NCI-H1092 (cell line): ENCODE measurements at regions not wholly inside any gene's neighbourhood (a gene's known extent, or its start where the extent isn't known, plus 50 kb on each side); places are given as distances from the start of the nearest gene placed in this dataset.
"Not testable (repeated sequence)": the region's sequence is repeated elsewhere in the genome, so short reads cannot be mapped to it uniquely, and the experiment has no call there.

Source experiments
- DNase-seq: peaks from one replicate; lab custom pipeline; 2025; lab: John Stamatoyannopoulos, UW

DNA sequence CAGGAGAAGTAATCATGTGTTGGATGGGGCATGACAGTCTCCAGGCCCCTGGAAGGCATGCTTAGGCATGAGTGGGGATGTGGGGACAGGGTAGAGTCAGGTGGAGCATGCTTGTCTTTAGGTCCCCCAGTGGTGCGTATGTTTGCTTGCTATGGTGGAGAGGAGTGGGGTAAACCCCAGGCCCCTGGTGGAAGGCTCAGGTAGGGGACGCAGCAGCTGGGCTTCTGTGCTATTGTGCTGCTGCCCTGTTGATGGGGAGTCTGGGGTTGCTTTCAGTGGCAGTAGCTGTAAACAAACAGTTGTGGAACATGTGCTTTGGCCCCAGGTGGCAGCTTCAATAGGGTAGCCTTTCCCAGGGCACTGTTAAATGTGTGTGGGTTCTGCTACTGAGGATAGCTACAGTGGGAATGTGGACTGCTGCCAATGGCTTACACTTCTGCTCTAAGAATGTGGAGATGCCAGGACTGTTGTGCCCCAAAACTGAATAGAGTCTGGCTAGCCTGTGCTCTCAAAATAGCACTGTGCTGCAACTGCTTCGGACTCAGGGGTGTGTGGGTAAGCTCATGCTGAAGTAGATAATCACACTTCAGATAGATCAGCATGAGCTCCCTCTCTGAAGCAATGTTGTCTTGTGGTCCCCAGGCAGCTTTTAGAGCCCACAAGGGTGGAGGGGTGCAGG is 1257.3 kb downstream of the DIAPH3 start:
- DNase-seq = no peak

DNA sequence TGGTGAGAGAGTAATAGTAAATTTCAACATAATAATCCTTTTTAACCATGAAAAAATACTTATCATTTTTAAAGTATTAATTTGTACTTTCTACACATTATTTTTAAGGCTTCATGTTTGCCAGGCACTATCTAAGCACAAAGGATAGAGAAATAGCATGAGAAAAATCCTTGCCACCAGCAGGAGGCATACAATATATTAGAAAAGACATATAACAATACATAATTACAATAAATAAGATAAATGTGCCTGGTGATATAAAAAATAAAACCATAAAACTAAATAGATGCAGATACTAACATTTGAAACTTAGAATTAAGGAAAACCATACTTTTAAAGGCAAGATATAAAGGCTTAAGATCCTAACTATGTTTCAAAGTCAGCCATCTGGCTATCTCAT is 1256.4 kb downstream of the DIAPH3 start:
- DNase-seq = no peak

DNA sequence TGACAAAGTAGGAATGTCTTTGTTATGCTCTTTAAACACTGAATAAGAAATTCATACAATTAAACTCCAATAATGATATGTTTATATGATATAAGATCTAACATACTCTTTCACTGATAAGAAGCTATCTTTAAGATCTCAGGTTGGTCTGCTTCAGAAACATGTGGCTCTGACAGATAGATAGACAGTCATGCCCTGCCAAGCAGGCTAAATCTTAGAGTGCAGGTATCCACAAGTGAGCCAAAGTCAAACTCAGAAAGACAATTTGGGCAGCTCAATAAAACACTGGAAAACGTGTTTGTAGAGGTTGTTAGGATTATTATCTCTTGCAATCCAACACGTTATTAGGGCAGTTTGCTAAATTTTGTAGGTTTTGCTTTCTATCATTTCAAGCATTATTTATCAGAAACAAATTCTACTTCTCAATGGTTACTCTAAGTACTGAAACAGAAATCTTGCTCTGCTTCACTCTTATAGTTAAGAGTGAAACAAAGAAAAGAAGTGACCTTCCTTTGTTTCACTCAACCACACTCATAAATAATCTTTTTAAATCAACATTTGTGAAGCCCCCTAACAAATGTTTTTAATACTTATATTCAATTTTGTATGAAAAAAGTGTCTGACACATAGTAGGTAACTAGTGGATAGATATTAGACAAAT is 1255.6 kb downstream of the DIAPH3 start:
- DNase-seq = no peak

DNA sequence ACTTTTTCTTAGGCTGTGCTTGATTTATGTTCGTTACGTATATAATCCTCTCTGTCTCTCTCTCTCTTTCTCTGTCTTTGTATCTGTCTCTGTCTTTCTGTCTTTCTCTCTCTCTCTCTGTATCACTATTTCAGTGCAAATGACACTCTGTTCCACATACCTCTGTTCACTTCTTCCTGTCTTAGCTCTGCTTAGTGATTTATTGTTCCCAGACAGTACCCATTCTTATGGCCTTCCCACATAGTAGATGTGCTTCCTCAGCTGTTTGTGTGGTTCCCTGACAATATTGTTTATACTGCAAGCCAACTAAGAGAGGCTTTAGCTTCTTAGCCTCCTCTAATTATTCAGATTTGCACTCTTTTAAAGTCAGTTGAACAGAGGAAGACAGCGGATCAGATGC is 1244.2 kb downstream of the DIAPH3 start:
- DNase-seq = no peak

DNA sequence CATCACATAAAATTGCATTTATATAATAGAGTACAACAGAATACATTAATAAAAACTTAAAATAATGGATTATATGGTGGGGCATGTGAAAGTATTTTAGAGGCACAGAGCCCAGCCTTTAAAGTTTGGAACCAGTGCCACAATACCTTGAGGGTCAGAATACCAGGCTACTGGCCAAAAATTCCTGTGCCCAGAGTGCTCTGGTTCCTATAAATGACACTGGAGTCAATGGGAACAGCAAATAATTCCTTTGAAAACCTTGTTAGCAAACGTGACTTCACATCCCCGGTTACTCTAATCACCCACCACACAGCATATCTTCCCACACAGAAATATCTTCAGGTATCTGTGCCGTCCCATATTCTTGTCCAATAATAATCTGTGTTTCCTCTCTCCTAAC is 1242.6 kb downstream of the DIAPH3 start:
- DNase-seq = no peak

DNA sequence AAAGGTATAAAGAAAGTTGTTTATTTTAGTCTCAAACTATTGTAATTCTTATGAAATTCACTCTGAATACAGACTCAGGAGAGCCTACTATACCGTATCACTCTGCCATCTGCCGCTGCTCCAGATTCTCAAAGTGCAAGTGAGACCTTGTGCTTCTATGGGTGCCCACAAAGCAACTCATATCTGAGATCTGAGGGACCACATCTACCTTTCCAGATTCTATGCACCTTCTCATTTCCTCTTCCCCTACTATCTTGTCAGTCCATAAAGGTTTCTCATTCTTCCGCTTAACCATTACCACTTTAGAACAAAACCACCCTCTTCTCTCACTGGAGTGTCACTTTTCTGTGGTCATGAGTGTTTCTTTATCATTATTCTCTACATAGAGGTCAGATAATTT is 1236.9 kb downstream of the DIAPH3 start:
- DNase-seq = no peak

DNA sequence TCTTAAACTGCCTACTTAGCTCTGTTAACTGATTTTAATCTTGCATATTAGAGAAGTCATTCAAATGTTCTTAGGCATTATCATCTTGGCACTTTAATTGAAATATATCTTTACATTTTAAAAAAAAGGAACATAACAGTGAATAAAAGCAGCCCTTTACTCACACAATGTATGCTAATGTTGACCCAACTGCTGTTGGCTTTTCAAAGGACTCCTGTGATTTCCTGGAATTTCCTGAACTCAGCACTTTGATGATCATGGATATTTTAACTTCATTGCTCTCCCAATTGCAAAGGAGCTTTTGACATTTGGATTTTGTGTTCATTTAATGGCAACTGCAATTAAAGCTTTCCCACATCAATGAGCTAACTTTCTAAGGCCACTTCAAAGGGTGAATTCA is 1230.3 kb downstream of the DIAPH3 start:
- no peak for DNase-seq

DNA sequence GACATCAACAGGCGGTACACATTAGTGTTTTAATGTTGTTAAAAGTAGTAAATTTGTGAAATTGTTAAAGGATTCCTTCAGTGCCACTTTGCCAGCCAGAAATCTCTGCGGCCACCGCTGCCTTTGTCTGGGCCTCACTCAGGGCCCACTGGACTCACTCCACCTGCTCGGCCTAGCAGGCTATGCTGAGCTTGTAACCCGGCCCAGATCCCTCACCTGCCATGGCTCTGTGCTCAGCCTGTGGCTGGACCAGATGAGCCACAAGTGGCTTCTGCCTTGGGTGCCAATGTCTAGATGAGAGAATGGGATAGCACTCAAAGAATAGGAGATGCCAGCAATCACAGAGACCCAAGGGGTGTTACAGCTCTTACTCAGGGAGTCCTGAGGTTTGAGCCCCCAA is 1228.0 kb downstream of the DIAPH3 start:
- DNase-seq = no peak

DNA sequence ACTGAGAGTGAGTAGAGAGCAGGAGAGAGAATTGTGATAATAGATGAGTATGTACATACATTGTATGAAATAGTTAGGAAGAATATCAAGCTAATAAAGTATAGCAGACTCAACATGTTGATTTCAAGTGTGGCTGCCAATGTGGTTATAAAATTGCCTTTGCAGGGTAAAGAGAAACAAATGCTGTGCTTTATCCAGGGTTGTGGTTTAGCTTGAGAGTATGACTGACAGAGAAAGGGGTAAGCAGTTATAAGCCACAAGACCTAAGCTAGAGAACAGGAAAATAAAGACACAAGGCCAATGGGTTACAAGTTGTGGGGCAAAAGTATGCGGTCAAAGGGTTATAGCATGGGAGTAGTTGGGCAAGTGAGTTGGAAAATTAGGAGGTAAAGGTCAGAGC is 1217.5 kb downstream of the DIAPH3 start:
- DNase-seq = no peak

DNA sequence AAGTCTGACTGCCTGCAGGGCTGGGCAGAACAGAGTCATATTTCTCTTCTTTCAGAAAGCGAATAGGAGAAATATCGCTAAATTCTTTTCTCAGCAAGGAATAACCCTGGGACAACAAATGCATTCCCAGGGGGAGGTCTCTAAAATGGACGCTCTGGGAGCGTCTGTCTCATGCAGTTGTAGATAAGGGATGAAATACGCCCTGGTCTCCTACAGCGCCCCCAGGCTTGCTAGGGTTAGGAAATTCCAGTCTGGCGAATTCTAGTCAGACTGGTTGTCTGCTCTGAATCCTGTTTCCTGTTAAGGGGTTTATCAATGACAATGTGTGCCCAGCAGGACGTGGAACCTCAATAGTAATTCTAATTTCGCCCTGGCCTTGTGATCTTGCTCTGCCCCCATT is 1214.1 kb downstream of the DIAPH3 start:
- no peak for DNase-seq

DNA sequence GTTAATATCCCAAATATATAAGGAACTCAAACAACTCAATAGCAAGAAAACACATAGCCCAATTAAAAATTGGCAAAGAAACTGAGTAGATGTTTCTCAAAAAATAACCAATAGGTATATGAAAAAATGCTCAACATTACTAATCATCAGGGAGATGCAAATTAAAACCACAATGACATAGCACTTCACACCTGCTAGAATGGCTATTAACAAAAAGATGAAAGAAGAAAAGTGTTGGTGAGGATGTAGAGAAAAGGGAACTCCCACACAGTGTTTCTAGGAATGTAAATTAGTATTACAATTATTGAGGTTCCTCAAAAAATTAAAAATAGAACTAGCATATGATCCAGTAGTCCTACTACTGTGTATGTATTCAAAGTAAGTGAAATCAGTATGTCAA is 1212.8 kb downstream of the DIAPH3 start:
- no peak for DNase-seq

DNA sequence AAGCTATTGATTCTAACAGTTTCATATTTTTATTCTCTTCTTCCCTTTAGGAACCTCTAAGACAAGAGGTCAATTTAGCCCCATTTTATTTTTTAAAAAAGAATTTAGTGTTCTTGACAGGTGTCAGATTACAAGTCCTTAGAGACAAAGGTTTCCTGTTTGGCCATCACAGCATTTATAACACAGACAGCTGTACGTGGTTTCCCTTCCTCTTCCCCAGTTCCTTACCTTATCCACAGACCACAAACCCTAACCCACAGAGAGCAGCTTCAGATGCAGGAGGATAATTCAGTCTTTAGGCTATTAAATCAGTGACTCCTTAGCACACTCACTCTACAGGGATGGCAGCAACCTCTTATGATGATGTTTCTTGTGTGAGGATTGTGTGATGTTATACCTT is 1210.1 kb downstream of the DIAPH3 start:
- DNase-seq = no peak

DNA sequence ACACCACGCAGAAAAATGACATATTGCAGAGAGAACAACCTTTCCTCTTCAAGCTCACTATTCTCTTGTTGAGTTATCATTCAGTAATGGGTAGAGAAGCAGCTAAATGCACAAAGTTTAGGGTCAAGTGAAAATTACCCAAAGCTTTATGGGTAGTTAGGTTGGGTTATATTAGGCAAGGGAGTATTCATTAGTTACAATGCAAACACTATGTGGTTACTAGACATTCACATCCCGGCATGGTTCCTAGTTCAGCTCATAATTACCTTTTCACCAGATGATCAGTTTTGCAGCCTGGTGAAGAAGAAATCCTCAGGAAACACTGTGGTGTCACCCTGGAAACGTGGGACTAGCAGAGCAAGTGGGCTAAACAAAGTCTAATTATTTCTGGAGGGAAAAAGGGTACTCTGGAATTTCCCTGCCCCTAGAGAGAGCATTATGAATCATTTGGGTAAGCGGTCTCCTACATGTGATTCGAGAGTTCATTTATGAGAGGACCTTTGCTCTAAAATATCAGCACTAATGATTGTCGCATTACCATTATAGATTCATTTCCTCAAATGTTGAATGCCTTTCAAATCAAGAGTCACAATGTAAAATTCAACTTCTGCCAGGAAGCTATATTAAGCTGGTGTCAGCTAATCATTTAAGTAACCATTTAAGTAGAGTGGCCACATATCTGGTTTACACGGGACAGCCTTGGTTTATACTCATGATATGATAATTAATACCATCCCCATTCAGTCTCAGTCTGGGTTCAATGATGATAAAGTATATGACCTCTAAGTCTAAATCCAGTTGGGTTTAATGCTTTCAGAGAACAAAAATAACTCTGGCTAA is 1208.0 kb downstream of the DIAPH3 start:
- DNase-seq = no peak

DNA sequence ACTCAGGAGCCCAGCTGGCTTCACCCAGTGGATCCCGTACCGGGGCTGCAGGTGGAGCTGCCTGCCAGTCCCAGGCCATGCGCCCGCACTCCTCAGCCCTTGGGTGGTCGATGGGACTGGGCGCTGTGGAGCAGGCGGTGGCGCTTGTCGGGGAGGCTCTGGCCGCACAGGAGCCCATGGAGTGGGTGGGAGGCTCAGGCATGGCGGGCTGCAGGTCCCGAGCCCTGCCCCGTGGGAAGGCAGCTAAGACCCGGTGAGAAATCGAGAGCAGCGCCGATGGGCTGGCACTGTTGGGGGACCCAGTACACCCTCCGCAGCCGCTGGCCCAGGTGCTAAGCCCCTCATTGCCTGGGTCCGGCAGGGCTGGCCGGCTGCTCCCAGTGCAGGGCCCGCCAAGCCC is 1205.6 kb downstream of the DIAPH3 start:
- not testable (repeated sequence) for DNase-seq

DNA sequence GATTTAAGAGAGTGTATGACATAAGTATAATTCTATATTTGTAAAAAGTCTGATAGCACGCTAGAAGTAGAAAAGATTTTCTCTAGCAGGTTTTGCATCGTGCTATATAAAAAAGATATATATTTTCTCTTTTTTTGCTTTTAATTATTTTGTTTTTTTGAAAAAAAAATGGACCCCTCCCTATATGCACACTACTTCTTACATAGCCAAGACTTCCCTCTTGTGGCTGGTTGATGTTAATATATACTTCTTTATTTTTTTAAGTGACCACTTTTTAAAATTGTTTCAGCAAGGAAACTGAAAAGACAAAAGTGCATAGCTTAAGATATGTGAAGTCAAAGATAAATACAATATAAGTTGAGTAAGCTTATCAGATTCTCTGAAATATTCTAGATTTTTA is 1202.8 kb downstream of the DIAPH3 start:
- DNase-seq = no peak

DNA sequence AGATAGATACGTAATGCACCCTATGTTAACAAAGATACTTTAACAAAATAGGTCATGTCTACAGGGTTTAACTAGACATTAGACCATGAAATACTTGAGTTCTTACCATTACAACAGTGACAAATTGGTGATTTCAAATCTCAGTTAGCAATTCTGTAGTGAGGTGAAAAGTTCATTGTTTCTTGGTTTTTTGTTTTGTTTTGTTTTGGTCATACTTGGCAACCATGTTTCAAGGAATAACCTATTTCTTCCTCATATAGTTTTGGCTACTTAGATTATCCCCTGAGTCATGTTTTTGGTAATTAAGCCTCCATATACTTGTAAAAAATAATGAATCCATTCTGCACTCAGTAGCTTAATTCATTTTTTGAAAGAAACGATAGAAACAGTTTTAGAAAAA is 1200.4 kb downstream of the DIAPH3 start:
- no peak for DNase-seq

DNA sequence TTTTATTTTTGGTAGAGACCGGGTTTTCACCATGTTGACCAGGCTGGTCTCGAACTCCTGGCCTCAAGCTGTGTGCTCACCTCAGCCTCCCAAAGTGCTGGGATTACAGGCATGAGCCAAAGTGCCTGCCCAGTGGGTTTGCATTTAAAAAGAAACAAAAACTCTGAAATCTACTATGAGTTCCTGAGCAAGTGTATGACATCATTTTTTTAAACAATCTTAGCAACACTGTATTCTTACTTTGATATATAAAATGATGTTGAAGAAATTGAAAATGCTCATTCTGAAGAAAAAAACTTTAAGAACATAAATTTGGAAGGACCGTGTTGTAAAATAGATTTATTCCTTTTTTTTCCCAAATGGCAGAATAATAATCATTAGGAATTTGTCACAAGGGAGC is 1199.7 kb downstream of the DIAPH3 start:
- DNase-seq = no peak

DNA sequence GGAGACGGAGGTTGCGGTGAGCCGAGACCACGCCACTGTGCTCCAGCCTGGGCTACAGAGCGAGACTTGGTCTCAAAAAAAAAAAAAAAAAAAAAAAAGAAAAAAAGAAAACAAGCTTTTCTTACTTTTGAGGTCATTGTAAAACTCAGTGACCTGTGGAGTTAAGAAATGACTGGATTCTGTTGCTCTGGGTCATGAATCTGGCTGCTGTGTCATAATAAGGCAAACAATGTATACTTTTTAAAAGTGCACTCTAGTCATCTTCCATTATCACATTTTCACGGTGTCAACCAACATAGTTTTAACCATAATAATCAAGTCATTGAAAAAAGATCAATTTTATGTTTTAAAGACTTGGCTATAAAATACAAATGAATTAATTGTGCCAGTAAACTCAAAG is 1186.6 kb downstream of the DIAPH3 start:
- no peak for DNase-seq

DNA sequence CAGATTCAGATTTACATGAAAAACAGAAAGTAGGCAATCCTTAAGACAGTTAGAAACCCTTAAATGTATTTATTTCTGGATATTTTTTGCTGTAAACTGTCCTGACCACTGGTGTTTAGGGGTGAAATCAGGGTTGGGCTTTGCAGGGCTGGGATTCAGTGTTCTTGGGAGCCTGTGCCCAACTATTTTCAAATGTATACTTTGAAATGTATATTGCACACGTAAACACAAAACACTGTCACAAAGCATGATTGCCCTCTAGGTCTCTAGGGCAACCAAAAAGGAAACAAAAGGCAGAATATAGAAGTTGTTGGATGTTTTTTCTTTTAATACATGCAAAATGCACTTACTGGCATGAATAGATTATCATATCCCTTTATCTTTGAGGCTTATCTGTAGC is 1185.4 kb downstream of the DIAPH3 start:
- DNase-seq = no peak

DNA sequence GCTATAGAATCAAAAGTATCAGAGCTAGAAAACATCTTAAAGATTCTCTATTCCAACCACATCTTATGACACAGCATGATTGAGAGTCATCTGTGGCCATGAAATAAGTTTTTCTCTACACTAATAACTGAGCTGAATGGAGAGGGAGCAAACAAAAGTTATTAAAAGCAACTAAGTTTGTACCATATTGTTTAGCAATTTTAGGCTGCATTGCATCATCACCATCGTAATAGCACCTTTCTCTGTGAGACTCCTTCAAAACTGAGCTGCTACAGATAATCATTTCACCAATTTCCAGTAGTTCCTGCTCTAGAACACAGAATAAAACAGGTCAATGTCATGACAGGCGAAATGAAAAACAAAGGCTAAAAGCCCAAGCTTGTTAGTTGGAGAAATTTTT is 1183.9 kb downstream of the DIAPH3 start:
- no peak for DNase-seq

DNA sequence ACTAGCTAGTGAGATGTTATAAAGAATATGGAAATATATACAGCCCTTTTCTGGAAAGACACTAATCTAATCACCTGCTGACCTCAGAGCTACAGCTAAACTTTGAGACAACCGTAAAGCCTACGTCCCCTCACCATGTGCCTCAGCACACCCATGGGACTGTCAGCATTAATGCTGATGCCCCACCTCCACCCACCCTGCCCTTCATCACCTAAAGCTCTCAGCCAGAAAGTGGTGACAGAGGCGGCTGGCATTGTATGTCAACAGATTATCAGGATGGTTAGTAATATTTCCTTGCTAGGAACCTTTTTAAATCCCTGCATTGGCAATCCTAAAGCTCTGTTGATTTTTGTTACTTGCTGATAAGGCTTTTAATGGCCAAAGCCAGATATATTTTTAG is 1177.9 kb downstream of the DIAPH3 start:
- no peak for DNase-seq

DNA sequence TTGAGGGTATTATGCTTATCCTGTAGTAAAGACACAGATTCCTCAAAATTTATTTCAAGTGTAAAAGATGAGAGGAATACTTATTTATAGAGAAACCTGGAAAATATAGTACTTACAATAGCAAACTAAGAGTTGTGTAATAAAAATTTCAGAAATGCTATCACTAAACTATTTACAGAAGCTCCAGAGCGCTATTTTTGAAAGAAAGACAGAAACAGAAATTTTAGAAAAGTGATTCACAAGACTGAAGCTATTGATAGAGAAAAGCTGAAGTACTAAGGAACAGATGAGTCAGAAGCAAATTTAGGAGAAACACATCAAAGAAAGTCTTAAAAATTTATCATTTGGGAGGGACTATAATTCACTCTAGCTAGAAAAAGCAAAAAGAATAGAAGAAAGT is 1174.2 kb downstream of the DIAPH3 start:
- DNase-seq = no peak

DNA sequence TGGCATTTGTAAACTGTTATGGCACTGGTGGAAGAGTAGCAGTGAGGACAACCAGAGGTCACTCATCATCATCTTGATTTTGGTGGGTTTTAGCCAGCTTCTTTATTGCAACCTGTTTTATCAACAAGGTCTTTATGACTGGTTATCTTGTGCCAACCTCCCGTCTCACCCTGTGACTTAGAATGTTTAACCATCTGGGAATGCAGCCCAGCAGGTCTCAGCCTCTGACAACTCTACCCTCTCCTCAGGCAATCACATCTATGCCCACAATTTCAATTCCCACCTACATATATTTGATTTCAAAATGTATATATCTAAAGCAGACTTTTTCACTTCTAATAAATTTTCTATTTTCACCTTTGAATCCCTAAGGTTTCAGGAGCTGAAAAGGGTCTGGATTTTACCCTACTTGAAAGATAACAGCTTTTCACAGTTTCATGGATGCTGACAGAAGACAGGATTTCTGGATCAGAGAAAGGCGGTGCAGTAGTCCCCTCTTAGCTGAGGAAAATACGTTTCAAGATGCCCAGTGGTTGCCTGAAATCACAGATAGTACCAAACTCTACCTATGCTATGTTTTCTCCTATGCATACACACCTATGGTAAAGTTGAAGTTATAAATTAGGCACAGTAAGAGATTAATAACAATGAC is 1171.8 kb downstream of the DIAPH3 start:
- no peak for DNase-seq
